ENCODE measurements at regions not wholly inside any gene's neighbourhood (a gene's known extent, or its start where the extent isn't known, plus 50 kb on each side); places are given as distances from the start of the nearest gene placed in this dataset.

GRCh38 chr7:19213746-19214145 lies 68.5 kb upstream of the FERD3L start:
- no peak for DNase-seq (ENCODE audit: low read depth in 2 of 2)

GRCh38 chr7:19210893-19211413 lies 65.7 kb upstream of the FERD3L start:
- DNase-seq (ENCODE audit: low read depth in 2 of 2), result no peak

DNA sequence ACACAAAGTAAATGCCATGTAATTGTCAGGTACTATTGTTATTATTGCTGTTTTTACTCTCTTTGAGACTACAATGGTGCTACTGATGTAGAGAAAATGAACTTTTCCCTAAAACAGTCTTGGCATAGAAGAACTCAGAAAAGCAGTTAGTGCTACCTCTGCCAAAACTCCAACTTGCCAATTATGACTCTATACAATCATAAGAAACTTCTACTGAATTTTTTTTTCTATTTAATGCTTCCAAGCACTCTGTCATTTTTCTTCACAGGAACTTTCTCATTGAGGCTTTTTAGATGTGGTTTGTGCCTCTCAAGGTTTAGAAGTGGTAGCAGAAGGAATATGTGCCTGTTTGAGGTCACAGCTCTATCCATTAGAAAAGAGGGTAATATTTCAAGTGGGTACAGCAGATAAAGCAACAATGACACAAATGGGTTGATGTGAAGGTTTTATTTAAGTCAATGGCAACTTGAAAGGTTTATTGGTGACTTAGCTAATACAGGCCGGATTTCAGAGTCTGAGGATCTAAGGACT lies 64.0 kb upstream of the FERD3L start:
- DNase-seq (ENCODE audit: low read depth in 2 of 2), result no peak

DNA sequence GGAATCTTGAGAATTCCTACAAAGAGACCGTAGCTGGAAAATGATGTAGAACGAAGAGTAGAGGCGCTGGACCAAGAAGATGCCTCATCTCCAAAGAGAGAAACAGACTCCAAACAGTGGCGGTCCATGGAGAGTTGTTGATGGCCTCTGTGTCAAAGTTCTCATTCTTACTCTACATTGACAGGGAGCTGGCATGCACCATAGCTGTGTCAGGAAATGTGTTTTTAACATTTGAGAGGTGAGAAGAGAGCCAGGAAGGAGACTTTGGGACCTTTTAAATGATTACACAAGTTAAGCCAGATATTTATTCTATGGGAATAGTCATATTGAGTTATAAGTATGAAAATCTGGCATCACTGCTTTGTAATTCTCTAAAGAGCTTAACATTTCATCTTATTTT lies 61.5 kb upstream of the FERD3L start:
- no peak for DNase-seq (ENCODE audit: low read depth in 2 of 2)

DNA sequence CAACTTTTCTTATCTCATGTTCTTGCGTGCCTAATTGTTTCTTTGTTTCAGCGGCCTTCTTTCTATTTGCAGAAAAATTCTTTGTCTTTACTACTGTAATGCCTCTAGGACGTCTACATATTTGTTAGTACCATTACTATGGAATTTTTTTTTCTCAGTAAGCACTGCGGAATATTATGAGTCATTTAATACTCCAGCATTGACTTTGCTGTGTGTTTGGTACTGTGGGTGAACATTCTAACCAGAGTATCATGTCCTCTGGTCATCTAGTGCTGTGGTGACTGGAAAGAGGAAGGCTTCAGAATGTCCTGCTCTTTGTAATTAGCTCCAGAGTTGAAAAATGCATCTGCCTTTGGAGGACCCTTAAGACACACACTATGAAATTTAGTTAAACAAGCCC lies 58.5 kb upstream of the FERD3L start:
- no peak for DNase-seq (ENCODE audit: low read depth in 2 of 2)

GRCh38 chr7:19202599-19202998 lies 57.4 kb upstream of the FERD3L start:
- no peak for DNase-seq (ENCODE audit: low read depth in 2 of 2)
